HEK293T (cell line): ENCODE measurements at regions not wholly inside any gene's neighbourhood (a gene's known extent, or its start where the extent isn't known, plus 50 kb on each side); places are given as distances from the start of the nearest gene placed in this dataset.

ENCODE experiments used
- ARNT ChIP-seq: fragments of 450-650 bp; IDR thresholded peaks from 2 replicates; pipeline ENCODE4 v1.6.1; 2017; ENCODE audit warnings: mild to moderate bottlenecking
- BHLHE40 ChIP-seq: fragments of 450-650 bp; IDR thresholded peaks from 2 replicates; pipeline ENCODE4 v1.6.1; 2016; ENCODE audit warnings: mild to moderate bottlenecking, moderate library complexity, borderline replicate concordance
- CTBP1 ChIP-seq: fragments of 450-650 bp; IDR thresholded peaks from 2 replicates; pipeline ENCODE4 v1.6.1; 2016; ENCODE audit warnings: borderline replicate concordance
- FOXA1 ChIP-seq: fragments of 450-650 bp; IDR thresholded peaks from 2 replicates; pipeline ENCODE4 v1.6.1; 2016; ENCODE audit warnings: mild to moderate bottlenecking
- FOXK2 ChIP-seq: fragments of 450-650 bp; IDR thresholded peaks from 2 replicates; pipeline ENCODE4 v1.6.1; 2016; ENCODE audit warnings: mild to moderate bottlenecking
- FOXM1 ChIP-seq: fragments of 450-650 bp; IDR thresholded peaks from 2 replicates; pipeline ENCODE4 v1.6.1; 2017; ENCODE audit warnings: mild to moderate bottlenecking, borderline replicate concordance
- L3MBTL2 ChIP-seq: fragments of 450-650 bp; conservative IDR thresholded peaks from 2 replicates; pipeline ENCODE4 v1.6.1; 2016; ENCODE audit warnings: mild to moderate bottlenecking
- NFRKB ChIP-seq: fragments of 450-650 bp; IDR thresholded peaks from 2 replicates; pipeline ENCODE4 v1.6.1; 2016; ENCODE audit warnings: mild to moderate bottlenecking, moderate library complexity
- SP1 ChIP-seq: fragments of 450-650 bp; IDR thresholded peaks from 2 replicates; pipeline ENCODE4 v1.6.1; 2017
- SUZ12 ChIP-seq: fragments of 450-650 bp; IDR thresholded peaks from 2 replicates; pipeline ENCODE4 v1.6.1; 2016; ENCODE audit warnings: mild to moderate bottlenecking
- TARDBP ChIP-seq: fragments of 450-650 bp; IDR thresholded peaks from 2 replicates; pipeline ENCODE4 v1.6.1; 2016
- ZNF384 ChIP-seq: fragments of 450-650 bp; IDR thresholded peaks from 2 replicates; pipeline ENCODE4 v1.6.1; 2016

DNA sequence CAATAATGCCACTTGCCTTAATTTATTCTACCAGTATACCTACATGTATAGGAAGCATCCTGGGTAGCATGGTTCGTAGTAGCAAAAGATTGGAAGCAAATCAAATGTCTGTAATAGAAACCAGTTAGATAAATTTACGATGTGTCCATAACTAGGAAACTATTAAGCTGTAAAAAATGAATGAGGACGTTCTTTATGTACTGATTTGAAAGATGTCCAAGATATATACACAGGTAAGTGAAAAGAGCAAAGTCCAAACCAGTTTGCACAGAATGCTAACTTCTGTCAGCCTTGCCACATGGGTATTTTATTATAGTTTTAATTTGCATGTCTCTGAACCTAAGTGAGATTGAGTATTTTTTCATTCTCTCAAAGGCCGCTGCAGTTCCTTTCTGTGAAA is 251.8 kb upstream of the IRF2BP2 start:
- TF ChIP-seq CTBP1 (no peak), FOXM1 (no peak), SUZ12 (no peak), SP1 (no peak), ARNT (no peak), FOXA1 (no peak), BHLHE40 (no peak), TARDBP (no peak), NFRKB (no peak), FOXK2 (no peak), ZNF384 (no peak), L3MBTL2 (no peak)
